HL-60 (cell line): ENCODE measurements at regions not wholly inside any gene's neighbourhood (a gene's known extent, or its start where the extent isn't known, plus 50 kb on each side); places are given as distances from the start of the nearest gene placed in this dataset.

Experiments used
- DNase-seq, 2 experiments: peaks; one replicate each; pipeline ENCODE4 v3.0.0-alpha.2; 2010 to 2020; ENCODE audit warnings: low read depth in 1 of 2, low spot score in 1 of 2
- H3K27ac ChIP-seq: fragments of 250-450 bp; sonication (Bioruptor Pico); replicated peaks from 2 replicates; pipeline ENCODE4 v1.5.1; 2020; ENCODE audit warnings: mild to moderate bottlenecking, moderate library complexity
- H3K27me3 ChIP-seq: fragments of 250-450 bp; sonication (Bioruptor Pico); 2 replicates; pipeline ENCODE4 v1.5.1; 2021; ENCODE audit warnings: mild to moderate bottlenecking, moderate library complexity; ENCODE audit not compliant: insufficient read depth, poor library complexity, severe bottlenecking
- H3K4me3 ChIP-seq: replicated peaks from 2 replicates; pipeline ENCODE4 v1.5.1; 2011; ENCODE audit warnings: mild to moderate bottlenecking, control low read depth, low read length; ENCODE audit not compliant: insufficient read depth
- GABPA ChIP-seq: IDR thresholded peaks from 2 replicates; pipeline ENCODE4 v1.6.1; 2012; ENCODE audit warnings: low read depth
- POLR2AphosphoS5 ChIP-seq: IDR thresholded peaks from 2 replicates; pipeline ENCODE4 v1.6.1; 2012; ENCODE audit warnings: low read depth
- SPI1 ChIP-seq: IDR thresholded peaks from 2 replicates; pipeline ENCODE4 v1.6.1; 2012; ENCODE audit warnings: low read depth, mild to moderate bottlenecking, borderline replicate concordance
- TF ChIP-seq, protein P1 (sequence below): IDR thresholded peaks from one replicate; pipeline ENCODE4 v1.5.1; 2011; ENCODE audit warnings: low read length, control low read depth, inconsistent platforms; ENCODE audit not compliant: insufficient read depth
- TF ChIP-seq, protein P2 (sequence below): IDR thresholded peaks from 2 replicates; pipeline ENCODE4 v1.6.1; 2012; ENCODE audit warnings: low read depth; ENCODE audit not compliant: insufficient replicate concordance

DNA sequence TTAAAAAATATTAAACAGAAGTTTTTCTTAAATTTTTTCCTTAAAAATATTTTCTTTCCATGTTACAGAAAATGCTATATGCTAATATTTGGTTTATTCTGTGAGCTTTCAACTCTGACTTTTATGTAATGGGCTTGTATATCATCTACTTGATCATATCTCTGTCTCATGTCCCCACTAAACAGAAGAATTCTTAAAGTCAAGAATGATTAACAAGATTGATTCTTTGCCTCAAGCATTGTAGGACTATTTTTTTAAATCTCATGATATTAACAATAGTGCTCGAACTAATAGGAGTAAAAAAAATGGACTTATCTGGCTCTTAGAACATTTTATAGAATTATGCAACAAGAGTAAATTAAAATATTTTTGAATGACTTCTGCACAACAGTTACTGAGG lies 206.3 kb downstream of the C12orf50 start:
- TF ChIP-seq, protein P1, sequence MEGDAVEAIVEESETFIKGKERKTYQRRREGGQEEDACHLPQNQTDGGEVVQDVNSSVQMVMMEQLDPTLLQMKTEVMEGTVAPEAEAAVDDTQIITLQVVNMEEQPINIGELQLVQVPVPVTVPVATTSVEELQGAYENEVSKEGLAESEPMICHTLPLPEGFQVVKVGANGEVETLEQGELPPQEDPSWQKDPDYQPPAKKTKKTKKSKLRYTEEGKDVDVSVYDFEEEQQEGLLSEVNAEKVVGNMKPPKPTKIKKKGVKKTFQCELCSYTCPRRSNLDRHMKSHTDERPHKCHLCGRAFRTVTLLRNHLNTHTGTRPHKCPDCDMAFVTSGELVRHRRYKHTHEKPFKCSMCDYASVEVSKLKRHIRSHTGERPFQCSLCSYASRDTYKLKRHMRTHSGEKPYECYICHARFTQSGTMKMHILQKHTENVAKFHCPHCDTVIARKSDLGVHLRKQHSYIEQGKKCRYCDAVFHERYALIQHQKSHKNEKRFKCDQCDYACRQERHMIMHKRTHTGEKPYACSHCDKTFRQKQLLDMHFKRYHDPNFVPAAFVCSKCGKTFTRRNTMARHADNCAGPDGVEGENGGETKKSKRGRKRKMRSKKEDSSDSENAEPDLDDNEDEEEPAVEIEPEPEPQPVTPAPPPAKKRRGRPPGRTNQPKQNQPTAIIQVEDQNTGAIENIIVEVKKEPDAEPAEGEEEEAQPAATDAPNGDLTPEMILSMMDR = no peak
- no peak for TF ChIP-seq POLR2AphosphoS5

DNA sequence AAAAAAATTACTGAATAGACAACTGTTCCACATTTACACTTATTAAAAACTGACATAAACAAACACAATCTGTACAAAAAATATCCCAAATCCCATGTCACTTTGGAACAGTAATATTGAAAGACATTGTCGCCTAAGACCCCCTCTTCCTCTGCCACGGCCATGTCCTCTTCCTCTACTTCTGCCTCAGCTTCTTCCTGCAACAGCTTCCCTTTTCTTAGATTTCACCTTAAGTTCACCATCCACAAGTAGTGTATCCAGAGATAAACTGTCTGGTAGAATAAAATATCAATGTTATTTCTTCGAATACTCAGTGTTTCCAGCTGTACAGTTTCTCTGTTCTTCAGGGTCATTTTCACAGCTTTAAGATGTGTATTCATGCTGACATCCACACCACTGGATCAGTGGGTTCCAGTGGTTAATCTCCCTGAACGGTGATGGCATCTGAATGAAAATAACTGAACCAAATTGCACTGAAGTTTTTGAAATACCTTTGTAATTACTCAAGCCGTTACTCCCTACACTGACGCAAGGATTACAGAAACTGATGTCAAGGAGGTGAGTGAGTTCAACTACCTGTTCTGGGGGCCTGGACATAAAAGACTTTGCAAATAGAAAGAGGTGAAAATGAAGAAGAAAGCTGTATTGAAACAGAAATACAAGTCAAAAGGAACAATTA lies 208.5 kb downstream of the C12orf50 start:
- H3K27me3 ChIP-seq = no peaks in the 10 kb centered on the region
- no peak for DNase-seq
- TF ChIP-seq POLR2AphosphoS5 (no peak), GABPA (no peak), SPI1 (no peak)
- TF ChIP-seq, protein P2, sequence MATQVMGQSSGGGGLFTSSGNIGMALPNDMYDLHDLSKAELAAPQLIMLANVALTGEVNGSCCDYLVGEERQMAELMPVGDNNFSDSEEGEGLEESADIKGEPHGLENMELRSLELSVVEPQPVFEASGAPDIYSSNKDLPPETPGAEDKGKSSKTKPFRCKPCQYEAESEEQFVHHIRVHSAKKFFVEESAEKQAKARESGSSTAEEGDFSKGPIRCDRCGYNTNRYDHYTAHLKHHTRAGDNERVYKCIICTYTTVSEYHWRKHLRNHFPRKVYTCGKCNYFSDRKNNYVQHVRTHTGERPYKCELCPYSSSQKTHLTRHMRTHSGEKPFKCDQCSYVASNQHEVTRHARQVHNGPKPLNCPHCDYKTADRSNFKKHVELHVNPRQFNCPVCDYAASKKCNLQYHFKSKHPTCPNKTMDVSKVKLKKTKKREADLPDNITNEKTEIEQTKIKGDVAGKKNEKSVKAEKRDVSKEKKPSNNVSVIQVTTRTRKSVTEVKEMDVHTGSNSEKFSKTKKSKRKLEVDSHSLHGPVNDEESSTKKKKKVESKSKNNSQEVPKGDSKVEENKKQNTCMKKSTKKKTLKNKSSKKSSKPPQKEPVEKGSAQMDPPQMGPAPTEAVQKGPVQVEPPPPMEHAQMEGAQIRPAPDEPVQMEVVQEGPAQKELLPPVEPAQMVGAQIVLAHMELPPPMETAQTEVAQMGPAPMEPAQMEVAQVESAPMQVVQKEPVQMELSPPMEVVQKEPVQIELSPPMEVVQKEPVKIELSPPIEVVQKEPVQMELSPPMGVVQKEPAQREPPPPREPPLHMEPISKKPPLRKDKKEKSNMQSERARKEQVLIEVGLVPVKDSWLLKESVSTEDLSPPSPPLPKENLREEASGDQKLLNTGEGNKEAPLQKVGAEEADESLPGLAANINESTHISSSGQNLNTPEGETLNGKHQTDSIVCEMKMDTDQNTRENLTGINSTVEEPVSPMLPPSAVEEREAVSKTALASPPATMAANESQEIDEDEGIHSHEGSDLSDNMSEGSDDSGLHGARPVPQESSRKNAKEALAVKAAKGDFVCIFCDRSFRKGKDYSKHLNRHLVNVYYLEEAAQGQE = no peak
- TF ChIP-seq, protein P1 = no peak
- no peak overlapping the region for H3K27ac ChIP-seq
- no peak overlapping the region for H3K4me3 ChIP-seq

More for the DNA sequence above, 206.3 kb downstream of the C12orf50 start:
- H3K4me3 ChIP-seq = no peak overlapping the region
- DNase-seq = no peak
- H3K27ac ChIP-seq = no peak overlapping the region
- no peaks in the 10 kb centered on the region for H3K27me3 ChIP-seq

DNA sequence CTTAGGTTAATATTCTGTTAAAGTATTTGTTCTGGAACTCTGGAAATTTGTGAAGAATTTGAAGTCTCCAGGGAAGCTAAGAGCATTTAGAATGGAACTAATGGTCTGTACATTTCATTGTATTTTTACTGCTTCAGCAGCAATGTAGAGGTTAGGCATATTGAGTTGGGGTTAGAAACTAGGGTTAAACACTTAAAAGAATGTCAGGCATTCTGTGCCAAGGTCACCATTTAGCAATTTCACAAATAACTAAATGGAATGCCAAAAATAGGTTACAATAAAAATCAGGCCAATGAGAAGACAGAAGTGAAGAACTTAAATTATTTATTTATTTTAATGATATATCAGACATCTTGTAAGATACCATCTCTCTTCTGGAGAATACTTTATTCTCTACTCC lies 210.8 kb downstream of the C12orf50 start:
- TF ChIP-seq SPI1 (no peak), GABPA (no peak), POLR2AphosphoS5 (no peak)
- TF ChIP-seq, protein P1 = no peak
- TF ChIP-seq, protein P2 = no peak
- no peak overlapping the region for H3K4me3 ChIP-seq
- no peaks in the 10 kb centered on the region for H3K27me3 ChIP-seq
- DNase-seq = no peak
- H3K27ac ChIP-seq = no peak overlapping the region

DNA sequence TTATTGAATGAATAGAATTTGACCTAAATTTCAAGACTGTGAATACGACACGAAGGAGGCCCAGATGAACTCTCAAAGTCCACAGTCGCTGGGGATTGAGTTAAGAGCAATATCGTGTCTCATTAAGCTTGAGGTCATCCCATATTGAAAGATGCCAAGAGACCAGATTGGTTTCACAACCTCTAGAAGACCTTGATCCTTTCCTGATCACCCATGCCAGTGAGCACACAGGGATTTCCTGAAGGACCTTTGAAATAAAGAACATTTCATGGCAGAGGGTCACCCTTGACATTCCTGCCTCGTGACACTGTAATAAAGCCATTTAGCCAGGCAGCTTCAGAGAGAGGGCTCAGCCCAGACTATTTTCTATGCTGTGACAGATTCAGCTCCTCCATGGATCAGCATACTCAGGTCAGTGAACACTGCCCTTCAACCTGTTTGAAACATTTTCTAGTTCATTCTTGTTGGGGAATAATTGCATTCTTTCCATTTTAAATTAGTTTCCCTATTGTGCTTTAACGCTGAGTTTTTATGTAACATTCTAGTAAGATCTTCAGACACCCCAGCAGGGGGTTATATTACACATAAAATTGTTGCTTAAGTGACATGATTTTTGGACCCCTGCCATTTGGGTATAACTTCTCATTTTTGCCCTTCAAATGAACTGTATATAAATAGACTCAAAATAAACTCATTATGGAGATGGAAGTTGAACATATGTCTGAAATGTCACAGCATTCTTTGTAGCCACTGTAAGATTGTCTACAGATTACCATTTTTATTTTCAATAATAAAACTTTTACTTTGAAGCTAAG lies 213.2 kb downstream of the C12orf50 start:
- no peaks in the 10 kb centered on the region for H3K27me3 ChIP-seq
- DNase-seq = no peak
- TF ChIP-seq, protein P1 = no peak
- no peak for TF ChIP-seq GABPA
- no peak for TF ChIP-seq POLR2AphosphoS5
- TF ChIP-seq, protein P2 = no peak
- H3K27ac ChIP-seq = no peak overlapping the region
- H3K4me3 ChIP-seq = no peak overlapping the region
